OCI-LY3 (cell line): ENCODE measurements at regions not wholly inside any gene's neighbourhood (a gene's known extent, or its start where the extent isn't known, plus 50 kb on each side); places are given as distances from the start of the nearest gene placed in this dataset.

ENCODE experiments used
- EZH2phosphoT487 ChIP-seq: fragments of 200-600 bp; shearing (Covaris generic); IDR thresholded peaks from 2 replicates; pipeline ENCODE4 v1.6.1; 2018; ENCODE audit warnings: antibody characterized with exemption, mixed run types, low read depth
- TF ChIP-seq, protein P1 (sequence below): fragments of 200-600, 300-600 bp; sonication (generic); IDR thresholded peaks from 2 replicates; pipeline ENCODE4 v1.5.1; 2014; ENCODE audit warnings: antibody characterized with exemption, low read length, low read depth

DNA sequence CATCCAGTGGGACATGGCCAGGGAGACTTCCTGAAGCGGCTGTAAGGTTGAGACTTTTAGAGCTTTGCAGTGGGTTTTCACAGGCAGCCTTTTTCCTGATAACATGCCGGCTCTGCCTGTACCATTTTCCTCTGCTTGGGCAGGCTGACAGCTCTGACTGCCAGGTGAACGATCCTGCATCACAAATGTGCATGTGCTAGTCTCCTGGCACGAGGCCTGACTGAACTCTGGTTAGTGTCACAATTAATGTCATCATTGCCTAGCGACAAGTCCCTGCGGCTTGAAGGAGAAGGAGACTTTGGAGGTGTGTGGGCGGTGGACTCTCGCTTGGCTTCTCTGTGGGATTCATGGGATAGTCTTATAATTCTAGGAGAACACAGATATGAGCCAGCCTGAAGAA lies 783.6 kb upstream of the TSPY4 start:
- TF ChIP-seq, protein P1, sequence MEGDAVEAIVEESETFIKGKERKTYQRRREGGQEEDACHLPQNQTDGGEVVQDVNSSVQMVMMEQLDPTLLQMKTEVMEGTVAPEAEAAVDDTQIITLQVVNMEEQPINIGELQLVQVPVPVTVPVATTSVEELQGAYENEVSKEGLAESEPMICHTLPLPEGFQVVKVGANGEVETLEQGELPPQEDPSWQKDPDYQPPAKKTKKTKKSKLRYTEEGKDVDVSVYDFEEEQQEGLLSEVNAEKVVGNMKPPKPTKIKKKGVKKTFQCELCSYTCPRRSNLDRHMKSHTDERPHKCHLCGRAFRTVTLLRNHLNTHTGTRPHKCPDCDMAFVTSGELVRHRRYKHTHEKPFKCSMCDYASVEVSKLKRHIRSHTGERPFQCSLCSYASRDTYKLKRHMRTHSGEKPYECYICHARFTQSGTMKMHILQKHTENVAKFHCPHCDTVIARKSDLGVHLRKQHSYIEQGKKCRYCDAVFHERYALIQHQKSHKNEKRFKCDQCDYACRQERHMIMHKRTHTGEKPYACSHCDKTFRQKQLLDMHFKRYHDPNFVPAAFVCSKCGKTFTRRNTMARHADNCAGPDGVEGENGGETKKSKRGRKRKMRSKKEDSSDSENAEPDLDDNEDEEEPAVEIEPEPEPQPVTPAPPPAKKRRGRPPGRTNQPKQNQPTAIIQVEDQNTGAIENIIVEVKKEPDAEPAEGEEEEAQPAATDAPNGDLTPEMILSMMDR, result no peak
- TF ChIP-seq EZH2phosphoT487, result no peak
